Right forelimb (tissue), 1 donor: ENCODE measurements at regions not wholly inside any gene's neighbourhood (a gene's known extent, or its start where the extent isn't known, plus 50 kb on each side); places are given as distances from the start of the nearest gene placed in this dataset.

ENCODE experiments used
- DNase-seq: peaks from one replicate; pipeline ENCODE4 v3.0.0-alpha.2; 2018

DNA sequence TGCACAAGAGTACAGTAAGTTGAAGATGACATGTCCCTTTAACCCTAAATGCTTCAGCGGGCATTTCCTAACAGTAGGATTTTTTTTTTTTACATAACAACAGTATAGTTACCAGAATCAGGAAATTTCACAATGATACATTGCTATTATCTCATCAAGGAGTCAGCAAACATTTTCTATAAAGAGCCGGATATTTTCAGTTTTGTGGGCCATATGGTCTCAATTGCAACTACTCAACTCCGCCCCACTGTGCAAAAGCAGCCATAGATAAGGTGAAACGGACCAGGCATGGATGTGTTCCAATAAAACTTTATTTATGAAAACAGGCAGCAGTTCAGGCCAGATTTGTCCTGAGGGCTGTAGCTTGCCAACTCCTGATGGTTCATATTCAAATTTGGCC lies 130.6 kb downstream of the SMAD6 start:
- DNase-seq, result no peak

DNA sequence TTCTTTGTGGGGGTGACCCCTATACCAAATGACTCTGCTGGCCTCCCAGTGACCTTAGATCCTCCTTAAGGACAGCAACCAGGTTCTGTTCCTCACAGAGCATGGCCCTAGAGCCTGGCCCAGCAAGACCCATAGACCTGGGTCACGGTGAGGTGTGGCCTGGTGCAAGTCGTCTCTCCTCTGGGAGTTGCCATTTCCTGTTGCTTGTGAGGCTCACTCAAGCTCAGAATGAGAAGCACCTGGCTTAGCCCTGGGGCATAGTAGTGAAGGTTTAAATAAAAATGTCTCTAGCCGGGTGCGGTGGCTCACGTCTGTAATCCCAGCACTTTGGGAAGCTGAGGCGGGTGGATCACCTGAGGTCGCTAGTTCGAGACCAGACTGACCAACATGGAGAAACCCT lies 131.3 kb downstream of the SMAD6 start:
- no peak for DNase-seq

DNA sequence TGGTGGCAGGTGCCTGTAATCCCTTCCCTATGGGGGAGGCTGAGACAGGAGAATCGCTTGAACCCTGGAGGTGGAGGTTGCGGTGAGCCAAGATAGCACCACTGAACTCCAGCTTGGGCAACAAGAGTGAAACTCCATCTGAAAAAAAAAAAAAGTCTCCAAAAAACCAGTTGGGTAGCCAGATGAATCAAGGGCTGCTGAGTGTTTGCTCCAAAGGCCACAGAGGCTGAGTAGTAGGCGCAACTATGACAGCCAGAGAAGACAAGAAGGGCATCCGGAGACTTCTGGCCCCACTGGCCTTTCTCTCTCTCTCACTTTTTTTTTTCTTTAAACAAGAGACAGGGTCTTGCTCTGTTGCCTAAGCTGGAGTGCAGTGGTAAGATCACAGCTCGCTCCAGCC lies 131.8 kb downstream of the SMAD6 start:
- no peak for DNase-seq

DNA sequence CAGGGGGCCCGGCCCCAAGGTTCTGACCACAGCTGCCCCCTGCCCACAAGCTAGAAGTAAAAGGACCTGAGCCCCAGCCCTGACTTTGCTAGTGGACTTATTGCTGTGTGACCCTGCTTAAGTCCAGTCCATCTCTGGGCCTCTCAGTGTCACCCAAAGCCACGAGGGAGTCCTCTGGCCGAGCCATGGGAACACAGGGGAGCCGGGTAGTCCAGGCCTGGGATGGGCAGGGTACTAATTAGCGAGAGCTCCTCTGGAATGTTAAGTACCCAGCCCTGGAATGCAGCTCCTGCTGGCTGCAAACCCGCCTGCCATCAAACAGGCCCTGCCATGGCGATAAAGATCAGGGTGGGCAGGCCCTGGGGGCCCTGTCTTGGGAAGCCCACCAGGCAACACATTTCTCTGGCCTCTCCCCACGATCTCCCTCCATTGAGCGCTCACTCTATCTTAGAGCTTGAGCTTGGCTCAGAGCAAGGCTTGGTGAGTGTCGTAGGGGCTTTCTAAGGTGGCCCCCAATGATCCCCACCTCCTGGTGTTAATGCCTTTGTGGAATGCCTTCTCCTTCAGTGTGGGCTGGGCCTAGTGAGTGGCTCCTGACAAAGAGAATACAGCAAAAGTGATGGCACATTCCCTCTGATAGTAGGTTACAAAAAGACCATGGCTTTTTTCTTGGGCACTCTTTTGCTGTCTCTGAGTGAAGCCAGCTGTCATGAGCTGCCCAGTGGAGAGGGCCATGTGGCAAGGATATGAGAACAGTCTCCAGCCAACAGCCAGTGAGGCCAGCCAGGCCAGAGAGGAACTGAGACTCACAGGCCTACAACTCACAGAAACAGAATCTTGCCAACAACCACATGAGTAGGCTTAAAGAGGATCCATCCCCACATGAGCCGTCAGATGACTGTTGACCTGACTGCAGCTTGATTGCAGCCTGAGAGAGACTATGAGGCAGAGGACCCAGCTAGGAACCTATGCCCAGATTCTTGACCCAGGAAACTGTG lies 133.1 kb downstream of the SMAD6 start:
- no peak for DNase-seq

DNA sequence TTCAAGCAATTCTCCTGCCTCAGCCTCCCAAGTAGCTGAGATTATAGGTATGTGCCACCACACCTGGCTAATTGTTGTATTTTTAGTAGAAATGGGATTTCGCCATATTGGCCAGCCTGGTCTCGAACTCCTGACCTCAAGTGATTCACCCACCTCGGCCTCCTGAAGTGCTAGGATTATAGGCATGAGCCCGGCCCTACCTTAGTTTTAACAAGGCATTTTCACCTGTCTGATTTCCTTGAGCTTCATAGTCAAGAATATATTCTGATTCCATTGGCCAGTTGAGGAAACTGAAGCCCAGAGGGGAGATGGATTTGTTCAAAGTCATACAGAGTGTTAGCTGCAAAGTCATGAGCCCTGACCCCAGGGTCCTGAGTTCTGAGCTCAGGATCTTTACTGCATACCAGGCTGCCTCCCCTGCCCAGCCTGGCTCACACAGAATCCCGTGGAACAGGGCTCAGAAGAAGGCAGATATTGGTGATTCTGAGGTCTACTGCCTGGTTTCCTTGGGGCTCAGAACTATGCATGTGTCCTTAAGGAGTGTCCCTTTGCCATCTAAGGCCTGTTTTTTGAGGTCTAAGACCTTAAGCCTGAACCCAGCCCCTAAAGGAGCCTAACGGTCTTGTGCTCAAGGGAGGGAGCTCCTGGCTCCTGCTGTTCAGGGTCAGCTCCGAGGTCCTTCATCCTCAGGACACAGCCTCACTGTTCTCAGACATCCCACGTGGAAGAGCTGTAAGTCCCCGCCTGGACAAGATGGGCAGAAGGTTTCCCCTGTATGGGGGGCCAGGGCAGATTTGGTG lies 134.4 kb downstream of the SMAD6 start:
- DNase-seq, result no peak

DNA sequence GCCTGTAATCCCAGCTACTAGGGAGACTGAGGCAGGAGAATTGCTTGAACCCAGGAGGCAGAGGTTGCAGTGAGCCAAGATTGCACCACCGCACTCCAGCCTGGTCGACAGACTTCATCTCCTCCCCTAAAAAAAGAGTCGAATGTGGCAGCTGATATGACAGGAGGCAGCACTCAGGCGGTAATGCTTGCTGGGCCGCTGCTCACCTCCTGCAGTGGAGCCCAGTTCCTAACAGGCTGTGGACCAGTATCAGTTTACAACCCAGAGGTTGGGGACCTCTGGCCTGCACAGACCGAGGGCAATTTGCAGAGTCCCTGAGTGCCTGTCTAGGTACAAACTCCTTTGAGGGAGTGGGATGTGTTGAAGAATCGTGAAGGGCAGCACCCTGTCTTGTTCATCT lies 136.2 kb downstream of the SMAD6 start:
- no peak for DNase-seq

DNA sequence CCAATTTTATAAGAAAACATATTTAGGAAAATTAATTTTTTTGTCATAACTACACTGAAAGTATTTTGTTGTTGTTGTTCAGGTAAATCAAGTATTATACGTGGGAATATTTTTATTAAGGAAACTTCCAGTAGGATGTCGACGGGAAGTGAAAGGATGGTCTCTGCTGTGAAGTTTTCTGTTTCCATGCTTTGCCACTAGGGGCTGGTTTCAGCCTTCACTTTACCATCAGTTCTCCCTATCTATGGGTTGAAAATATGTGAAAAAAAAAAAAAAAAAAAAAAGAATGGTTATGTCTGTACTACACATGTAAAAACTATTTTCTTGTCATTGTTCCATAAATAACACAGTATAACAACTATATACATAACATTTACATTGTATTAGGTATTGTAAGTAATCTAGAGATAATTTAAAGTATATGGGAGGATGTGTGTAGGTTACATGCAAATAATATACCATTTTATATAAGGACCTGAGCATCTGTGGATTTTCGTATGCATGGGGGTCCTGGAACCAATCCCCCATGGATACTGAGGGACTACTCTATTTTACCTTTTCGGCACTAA lies 136.7 kb downstream of the SMAD6 start:
- DNase-seq, result no peak

DNA sequence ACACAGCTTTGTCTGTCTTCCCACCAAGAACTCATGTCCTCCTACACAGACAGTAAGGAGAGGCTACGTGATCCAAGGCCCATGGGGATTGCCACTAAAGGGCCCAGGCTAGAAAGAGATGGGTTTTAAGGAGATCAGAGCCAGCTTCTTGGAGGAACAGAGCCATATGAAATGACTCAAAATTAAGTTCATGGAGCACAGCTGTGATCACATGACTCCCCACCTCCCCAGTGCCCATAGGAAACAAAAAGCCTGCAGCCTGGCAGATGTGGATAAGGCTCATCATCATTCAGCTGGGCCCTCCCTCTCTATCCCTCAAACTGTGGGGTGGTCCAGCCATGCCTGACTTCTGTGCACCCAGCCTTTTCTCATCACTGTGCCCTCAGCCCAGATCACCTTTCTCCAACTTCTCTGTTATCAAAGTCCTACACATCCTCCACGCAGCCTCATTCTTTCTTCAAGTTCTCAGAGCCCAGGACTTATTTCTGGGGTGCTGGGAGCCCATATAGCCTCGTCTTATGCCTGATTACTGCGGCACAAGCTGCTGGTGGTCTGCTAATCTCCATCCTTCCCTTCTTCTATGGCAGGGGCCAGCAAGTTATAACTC lies 137.6 kb downstream of the SMAD6 start:
- DNase-seq, result no peak

DNA sequence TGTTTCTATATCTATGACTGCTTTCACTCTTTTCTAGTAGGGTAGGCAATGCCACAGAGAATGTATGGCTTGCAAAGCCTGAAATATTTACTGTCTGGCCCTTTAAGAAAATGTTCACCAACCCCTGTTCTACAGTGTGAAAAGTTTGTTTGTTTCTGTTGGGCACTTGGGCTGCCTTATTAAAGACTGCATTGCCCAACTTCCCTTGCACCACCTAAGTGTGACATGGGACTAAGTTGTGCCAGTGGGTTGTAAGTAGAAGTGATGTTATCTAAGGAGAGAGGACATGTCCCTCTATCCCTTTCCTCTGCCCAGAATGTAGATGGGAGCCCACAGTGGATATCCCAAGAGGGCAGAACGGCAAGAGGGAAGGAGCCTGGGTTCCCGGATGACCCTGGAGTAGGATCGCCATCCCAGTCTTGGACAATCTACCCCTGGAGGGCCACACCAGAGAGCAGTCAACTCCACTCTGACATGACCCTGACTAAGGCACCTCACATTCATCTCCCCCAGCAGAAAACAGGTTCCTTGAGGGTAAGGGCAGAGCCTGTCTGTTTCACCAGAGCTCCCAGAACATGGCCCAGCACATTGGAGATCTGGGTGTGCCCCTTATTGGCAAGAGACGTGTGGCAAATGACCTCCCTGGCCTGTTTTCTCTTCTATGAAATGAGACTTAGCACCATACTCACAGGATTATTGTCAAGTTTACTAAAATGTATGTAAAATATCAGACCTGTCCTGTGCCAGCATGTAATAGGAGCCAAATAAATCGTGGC lies 138.8 kb downstream of the SMAD6 start:
- DNase-seq, result no peak

DNA sequence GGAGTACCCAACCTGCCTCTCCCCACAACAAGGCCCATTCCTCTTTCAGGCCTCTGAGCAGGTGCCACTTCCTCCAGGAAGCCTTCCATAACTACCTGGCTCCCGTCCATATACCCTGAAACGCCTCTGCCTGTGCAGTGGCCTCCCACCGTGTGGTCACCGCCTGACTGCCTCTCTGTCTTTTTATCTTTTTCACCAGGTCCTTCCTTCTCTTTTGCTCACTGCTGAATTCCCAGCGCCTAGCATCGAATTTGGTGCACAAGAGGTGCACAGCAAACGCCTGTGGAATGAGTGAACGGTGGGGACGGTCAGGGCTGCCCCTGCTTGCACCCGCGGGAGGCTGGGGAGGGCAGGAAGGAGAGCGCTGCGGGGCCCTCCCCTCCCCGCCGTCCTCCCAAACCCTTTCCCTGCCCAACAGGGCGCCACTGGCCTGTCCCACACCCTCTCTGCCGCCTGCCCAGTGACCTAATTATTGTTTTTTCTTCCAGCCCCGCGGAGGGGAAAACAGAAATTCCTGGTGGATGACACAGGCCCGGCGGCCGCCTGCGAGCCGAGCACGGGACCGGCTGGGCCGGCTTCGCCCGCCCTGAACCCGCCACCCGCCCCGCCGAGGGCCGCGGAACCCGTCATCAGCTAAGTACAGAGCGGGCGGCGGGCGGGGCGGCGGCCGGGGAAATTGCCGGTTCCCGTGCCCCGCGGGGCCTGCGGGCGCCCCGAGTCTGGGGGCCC lies 140.1 kb downstream of the SMAD6 start:
- DNase-seq, result peak; percentile 85

DNA sequence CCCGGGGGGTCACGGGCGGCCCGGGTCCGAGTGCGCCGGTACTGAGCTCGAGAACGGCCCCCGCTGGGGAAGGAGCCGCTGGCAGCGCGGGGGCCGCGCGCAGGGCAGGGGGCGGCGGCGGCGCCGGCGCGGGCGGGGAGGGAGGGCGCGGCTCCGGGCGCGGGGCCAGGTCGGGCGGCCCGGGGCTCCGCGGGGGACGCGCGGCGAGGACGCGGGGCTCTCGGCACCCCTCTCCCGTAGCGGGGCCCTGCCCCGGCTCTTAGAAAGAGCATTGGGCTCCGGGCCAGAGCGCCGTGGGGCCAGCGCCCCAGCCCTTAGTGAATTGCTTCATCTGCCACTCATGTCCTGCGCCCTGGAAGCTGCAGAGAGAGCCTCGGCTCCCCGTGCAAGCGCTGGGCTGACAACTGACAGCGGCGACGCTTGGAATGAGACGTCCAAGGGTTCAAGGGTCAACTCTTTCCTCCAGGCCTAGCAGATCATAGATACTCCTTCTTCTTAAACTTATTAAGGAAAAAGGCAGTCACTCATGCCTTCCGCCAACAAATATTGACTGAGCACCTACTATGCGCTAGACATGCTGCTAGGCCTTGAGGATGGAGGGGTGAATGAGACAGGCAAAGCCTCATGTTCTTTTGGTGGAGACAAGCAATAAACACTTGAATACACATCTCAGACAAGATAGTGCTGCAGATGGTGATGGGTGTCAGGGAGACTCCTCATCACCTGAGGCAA lies 140.8 kb downstream of the SMAD6 start:
- peak; percentile 67 for DNase-seq

DNA sequence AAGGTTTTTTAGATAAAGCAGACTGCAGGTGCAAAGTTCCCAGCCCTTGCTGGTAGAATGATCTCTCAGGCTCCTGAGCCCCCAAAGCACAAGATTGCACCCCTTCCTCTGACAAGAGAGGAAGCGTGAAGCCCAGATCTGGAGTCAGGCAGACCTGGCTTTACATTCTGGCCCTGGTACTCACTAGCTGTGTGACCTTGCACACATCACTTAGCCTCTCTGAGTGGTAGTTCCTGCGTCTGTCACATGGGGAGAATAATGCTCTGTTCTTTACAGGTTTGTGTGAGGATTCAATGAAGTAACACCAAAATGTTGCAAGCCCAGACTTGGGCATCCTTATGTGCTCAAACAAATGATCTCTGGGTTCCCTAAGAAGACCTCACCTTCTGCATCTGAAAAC lies 141.5 kb downstream of the SMAD6 start:
- no peak for DNase-seq

DNA sequence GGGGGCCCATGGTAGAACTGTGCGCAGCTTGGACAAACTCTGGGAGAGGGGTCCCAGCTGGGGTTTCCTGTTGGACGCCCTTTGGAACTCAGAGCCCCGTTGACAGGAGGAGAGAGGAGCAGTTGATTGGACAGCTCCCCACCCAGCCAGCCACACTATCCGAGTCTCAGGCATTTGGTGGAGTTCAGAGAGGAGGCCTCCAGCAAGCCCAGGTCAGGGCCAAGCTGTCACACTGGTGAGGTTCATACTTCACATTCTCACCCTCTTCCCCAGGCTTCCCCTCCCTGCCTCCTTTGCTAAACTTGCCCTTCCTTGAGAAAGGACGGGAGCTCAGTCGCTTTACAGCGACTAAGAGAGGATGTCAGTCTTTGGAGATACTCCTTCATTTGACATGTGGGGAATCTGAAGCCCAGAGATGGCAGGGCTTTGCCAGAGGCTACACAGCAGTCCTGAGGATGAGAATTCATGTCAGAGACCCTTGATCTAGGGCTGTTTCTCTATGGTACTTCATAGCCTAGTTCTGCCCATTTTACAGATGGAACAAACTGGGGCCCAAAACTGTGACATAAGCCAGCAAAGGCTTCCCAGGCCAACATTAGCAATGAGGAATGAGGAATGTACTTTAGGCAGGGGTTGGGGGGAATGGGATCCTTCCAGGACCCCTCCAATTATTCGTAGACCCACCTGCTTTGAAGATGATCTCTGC lies 142.2 kb downstream of the SMAD6 start:
- no peak for DNase-seq

DNA sequence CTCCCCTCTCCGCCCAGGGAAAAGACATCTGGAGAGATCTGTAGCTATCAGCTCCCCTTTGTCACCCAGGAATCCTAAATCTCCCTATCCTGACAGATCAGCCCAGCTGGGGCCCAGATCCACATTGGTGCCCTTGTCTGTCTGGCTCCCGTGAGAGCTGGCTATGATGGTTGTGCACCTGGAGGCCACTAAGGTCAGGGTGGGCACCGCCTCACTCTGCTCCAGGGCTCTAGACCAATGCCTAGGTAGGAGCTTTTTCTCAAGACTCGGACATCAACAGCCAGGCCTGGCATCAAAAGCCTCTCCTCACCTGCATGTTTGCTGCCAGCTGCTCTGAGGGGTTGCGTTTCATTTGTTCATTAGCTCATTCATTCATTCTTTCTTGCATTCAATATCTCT lies 142.7 kb downstream of the SMAD6 start:
- DNase-seq, result no peak

DNA sequence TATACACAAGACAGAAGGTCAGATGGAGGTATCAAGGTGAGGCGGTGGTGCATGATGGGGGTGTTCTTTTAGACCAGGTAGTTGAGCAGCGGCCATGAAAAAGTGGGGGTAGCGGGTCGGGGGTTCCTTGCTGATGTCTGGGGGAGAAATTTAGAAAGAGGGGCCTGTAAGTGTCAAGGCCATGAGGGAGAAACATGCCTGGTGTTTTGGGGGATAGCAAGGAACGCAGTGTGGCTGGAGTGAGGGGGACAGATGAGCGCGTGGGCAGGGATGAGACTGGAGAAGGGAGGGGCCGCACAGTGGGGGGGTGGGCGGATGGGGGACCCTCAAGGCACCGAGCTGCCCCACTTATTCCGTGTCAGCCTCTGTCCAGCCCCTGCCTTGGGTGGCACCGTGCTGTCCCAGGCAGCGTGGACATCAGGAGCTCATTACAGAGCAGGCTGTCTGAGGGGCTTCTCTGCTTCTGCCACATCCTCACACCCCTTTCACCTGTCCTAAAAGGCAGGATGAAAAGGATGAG lies 143.3 kb downstream of the SMAD6 start:
- no peak for DNase-seq

DNA sequence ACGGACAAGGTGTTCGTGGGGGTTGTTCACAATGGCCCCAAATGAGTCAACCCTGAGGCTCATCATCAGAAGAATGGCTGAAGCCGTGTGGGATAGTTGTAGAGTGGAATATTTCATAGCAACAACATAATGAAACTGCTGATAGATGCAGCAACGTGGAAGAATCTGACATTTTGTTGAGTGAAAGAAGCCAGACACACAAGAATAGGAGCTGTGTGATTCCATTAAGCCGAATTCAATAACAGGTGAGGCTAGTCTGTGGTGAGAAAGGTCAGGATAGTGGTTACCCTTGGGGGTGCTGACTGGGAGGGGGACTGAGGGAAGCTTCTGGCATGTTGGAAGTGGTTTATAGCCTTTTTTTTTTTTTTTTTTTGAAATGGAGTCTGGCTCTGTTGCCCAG lies 144.0 kb downstream of the SMAD6 start:
- peak; percentile 11 for DNase-seq

DNA sequence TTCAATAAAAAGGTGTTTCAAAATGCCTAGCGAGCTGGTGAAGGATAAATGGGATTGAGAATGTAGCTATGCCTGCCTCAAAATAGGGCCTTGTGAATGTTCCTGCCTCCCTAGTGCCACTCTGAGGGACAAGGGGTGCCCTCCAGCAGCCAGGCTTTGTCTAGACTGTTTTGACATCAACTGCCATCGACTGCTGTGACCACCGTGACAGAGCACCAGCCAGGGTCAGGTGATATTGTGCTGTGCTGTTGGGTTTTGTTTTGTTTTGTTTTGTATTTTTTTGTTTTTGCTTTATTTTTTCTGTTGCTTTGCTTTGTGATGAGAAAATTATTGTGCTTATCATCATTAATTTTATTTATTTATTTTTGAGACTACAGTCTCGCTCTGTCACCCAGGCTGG lies 144.8 kb downstream of the SMAD6 start:
- DNase-seq, result no peak

DNA sequence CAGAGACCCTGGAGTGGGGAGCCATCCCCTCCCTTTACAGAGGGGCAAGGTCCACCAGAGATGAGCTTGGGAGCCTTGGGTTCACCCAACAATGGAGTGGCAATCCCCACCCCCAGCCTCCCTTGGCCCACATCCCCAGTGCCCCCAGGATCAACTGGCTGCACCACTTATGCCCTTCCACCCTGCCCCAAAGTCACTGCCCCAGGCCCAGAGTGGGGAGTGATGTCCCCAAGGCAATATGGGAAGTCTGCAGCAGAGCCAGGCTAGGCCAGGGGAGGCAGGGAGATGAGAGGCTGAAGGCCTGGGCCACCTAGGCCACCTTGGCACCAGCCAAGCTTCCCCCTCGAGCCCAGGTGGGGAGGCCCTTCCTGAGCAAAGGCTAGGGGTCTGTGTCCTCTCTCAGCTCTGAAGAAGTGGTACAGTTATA lies 145.5 kb downstream of the SMAD6 start:
- no peak for DNase-seq

DNA sequence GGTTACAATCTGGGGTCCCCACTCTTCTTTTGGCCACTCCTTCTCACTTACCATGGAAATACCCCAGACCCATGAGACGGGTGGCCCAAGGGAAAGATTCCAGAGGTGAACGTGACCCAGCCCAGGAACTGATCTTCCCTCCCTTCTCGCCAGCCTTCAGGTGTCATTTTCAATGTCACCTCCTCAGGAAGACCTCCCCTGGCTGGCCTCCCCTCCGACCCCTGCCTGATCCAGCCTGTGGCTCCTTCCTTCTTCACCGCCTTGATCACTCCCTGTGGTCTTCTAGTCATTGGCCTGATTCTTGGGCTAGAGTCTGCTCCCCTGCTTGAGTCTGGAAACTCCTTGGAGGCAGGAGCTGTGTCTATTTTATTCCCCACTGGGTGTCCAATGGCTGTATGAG lies 146.1 kb downstream of the SMAD6 start:
- DNase-seq, result peak; percentile 41
